Neutrophil (primary cell): ENCODE measurements at regions not wholly inside any gene's neighbourhood (a gene's known extent, or its start where the extent isn't known, plus 50 kb on each side); places are given as distances from the start of the nearest gene placed in this dataset.

Source experiments
- H3K27ac ChIP-seq: fragments of 200-600 bp; sonication (generic); 2 replicates; pipeline ENCODE4 v1.5.1; 2016; ENCODE audit warnings: mild to moderate bottlenecking, moderate library complexity
- H3K27me3 ChIP-seq: fragments of 200-600 bp; sonication (generic); 2 replicates; pipeline ENCODE4 v1.6.0; 2016; ENCODE audit warnings: mild to moderate bottlenecking
- H3K36me3 ChIP-seq: fragments of 200-600 bp; sonication (generic); 2 replicates; pipeline ENCODE4 v1.5.1; 2017
- H3K4me1 ChIP-seq, 2 experiments: fragments of 200-600 bp in 1 of 2; sonication (generic) in 1 of 2; 1 replicate in 1 of 2; 2 replicates in 1 of 2; pipeline versions ENCODE4 v1.5.1 to v1.6.1; 2013 to 2016; ENCODE audit warnings: low read depth in 1 of 2, low read length in 1 of 2, mild to moderate bottlenecking in 1 of 2, moderate library complexity in 1 of 2; ENCODE audit not compliant: control insufficient read depth in 1 of 2, insufficient read depth in 1 of 2
- H3K4me3 ChIP-seq, 2 experiments: fragments of 200-600 bp in 1 of 2; sonication (generic) in 1 of 2; 1 replicate in 1 of 2; 2 replicates in 1 of 2; pipeline ENCODE4 v1.5.1; 2013 to 2016; ENCODE audit warnings: low read depth in 1 of 2, low read length in 1 of 2, mild to moderate bottlenecking in 1 of 2, moderate library complexity in 1 of 2
- H3K9me3 ChIP-seq: fragments of 200-600 bp; sonication (generic); 2 replicates; pipeline ENCODE4 v1.5.1; 2016
- CTCF ChIP-seq: fragments of 200-600 bp; sonication (generic); IDR thresholded peaks from 2 replicates; pipeline ENCODE4 v1.5.1; 2016; ENCODE audit warnings: antibody characterized with exemption

GRCh38 chr1:87786229-87786628 is 457.5 kb downstream of the LMO4 start:
- H3K4me3 ChIP-seq, result no peak overlapping the region
- H3K4me1 ChIP-seq, result no peaks in the 10 kb centered on the region
- H3K27ac ChIP-seq, result no peak overlapping the region
- no peaks in the 10 kb centered on the region for H3K9me3 ChIP-seq
- no peak for TF ChIP-seq CTCF
- H3K27me3 ChIP-seq, result no peaks in the 10 kb centered on the region
- H3K36me3 ChIP-seq, result no peaks in the 10 kb centered on the region

DNA sequence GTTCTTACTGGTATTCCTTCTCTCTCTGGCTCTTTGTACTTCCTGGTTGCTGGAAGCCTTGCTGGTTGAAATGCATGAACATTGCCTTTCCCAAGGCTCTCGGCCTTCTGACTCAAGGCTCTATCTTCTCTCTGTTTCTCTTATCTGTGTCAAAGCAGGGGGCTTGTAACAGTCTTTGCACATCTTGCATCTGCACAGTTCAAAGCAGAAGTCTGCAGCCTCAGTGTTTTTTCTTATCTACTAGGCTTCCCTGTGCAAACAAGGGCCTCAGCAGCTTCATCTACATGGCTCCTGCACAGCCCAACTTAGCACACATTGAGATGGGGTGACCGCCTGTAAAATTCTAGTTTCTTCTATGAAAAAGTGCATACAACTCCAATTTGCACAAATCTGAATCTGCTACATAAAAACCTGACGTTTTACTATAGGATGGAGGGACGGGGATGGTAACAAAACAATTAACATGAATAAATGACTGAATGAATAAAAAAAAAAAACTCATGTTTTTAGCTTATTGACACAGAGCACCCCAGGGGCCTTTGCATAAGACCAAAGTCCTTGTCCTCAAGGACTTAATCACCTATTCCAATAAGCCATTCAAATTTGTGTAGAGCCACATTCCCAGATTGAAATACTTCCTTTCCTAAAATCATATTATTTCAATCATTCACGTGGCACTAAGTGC is 458.3 kb downstream of the LMO4 start:
- H3K36me3 ChIP-seq, result no peaks in the 10 kb centered on the region
- TF ChIP-seq CTCF, result no peak
- no peak overlapping the region for H3K27ac ChIP-seq
- no peaks in the 10 kb centered on the region for H3K9me3 ChIP-seq
- H3K27me3 ChIP-seq, result no peaks in the 10 kb centered on the region
- no peaks in the 10 kb centered on the region for H3K4me1 ChIP-seq
- H3K4me3 ChIP-seq, result no peak overlapping the region

DNA sequence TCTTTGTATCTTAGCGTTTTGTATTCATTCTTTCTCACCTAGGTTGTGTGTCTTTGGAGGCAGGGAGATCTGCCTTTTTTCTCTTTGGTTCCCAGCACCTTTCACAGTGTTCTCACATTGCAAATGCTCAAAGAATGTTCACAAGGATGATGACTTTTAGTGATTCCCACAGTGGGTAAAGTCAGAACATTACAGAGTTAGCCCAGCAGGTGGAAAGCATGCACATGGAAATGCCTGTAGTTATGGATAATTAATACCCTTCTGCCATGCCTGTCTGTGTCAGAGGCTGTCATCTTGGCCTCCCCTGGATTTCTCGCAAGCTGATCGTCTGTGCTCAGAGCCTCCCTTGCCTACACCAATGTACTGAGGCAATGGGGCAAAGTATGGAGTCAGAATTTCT is 458.9 kb downstream of the LMO4 start:
- no peaks in the 10 kb centered on the region for H3K36me3 ChIP-seq
- no peaks in the 10 kb centered on the region for H3K27me3 ChIP-seq
- H3K4me3 ChIP-seq, result no peak overlapping the region
- H3K27ac ChIP-seq, result no peak overlapping the region
- no peaks in the 10 kb centered on the region for H3K9me3 ChIP-seq
- TF ChIP-seq CTCF, result no peak
- no peaks in the 10 kb centered on the region for H3K4me1 ChIP-seq

DNA sequence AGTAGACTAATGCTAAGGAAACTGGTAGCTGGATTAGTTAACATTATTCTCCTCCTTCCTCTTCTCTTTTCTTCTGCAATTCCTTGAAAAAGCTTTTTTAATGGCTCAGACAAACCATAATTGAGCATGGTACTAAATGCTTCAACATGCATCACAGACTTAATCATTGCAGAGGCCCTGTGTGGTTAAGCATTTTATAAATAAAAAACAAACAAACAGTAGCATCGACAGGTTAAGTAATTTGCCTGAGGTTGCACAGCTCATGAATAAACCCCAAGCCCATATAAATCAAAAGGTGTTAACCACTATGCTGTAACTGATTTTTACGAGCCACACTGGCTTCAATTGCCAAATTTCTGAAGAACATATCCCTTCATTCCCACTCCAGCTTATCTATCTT is 462.1 kb downstream of the LMO4 start:
- H3K4me1 ChIP-seq, result no peaks in the 10 kb centered on the region
- no peaks in the 10 kb centered on the region for H3K36me3 ChIP-seq
- no peaks in the 10 kb centered on the region for H3K27me3 ChIP-seq
- no peak for TF ChIP-seq CTCF
- no peak overlapping the region for H3K4me3 ChIP-seq
- H3K27ac ChIP-seq, result no peak overlapping the region
- H3K9me3 ChIP-seq, result no peaks in the 10 kb centered on the region

GRCh38 chr1:87791931-87792740 is 463.5 kb downstream of the LMO4 start:
- Histone ChIP-seq H3K4me1 (no peaks in the 10 kb centered on the region), H3K27ac (no peak overlapping the region), H3K27me3 (no peaks in the 10 kb centered on the region), H3K36me3 (no peaks in the 10 kb centered on the region), H3K4me3 (no peak overlapping the region), H3K9me3 (no peaks in the 10 kb centered on the region)
- TF ChIP-seq CTCF, result no peak
